ENCODE measurements at regions not wholly inside any gene's neighbourhood (a gene's known extent, or its start where the extent isn't known, plus 50 kb on each side); places are given as distances from the start of the nearest gene placed in this dataset.

DNA sequence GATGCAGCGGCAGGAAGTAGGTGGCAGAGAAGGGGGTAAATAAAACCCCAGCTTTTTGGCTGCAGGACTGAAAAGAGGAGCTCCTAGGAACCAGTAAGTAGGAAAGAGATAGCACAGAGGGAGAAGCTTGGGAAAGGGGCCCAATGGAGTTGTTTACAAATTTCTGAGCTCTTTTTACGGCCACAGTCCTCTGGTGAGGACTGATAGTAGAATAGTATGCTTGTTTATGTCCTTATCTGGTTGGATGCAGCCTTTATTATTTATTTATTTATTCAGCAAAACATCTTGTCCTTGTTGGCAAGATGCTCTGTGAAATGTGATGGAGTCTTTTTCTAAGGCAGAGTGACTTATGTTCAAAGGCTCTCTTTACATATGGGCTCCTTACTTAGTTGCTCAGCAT lies 119.7 kb upstream of the AHI1 start:
- TF ChIP-seq, protein P1, sequence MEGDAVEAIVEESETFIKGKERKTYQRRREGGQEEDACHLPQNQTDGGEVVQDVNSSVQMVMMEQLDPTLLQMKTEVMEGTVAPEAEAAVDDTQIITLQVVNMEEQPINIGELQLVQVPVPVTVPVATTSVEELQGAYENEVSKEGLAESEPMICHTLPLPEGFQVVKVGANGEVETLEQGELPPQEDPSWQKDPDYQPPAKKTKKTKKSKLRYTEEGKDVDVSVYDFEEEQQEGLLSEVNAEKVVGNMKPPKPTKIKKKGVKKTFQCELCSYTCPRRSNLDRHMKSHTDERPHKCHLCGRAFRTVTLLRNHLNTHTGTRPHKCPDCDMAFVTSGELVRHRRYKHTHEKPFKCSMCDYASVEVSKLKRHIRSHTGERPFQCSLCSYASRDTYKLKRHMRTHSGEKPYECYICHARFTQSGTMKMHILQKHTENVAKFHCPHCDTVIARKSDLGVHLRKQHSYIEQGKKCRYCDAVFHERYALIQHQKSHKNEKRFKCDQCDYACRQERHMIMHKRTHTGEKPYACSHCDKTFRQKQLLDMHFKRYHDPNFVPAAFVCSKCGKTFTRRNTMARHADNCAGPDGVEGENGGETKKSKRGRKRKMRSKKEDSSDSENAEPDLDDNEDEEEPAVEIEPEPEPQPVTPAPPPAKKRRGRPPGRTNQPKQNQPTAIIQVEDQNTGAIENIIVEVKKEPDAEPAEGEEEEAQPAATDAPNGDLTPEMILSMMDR (IDR thresholded peaks at IDR 0.05): no peak
- no peak for TF ChIP-seq POLR2A (IDR thresholded peaks at IDR 0.05)

Measured in right lobe of liver (tissue), 4 donors.